ENCODE measurements at regions not wholly inside any gene's neighbourhood (a gene's known extent, or its start where the extent isn't known, plus 50 kb on each side); places are given as distances from the start of the nearest gene placed in this dataset.
"Not testable (repeated sequence)": the region's sequence is repeated elsewhere in the genome, so short reads cannot be mapped to it uniquely, and the experiment has no call there.

DNA sequence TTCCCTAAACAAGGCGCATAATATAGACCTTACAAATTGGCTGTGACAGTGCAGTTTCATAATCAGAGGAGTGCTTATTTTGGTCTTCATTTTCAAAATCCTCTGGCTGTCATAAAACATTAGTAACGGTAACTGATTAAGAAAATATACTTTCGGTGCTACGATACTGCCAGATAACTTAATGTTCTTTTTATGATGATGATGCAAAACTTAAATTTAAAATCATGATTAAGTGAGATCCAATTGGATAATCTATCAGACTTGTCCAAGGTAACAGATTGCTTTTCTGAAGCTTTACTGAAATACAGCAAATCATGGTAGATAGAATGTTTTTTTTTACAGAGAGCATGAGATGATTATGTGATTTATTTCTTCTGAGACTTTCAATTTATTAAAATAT, 364.2 kb upstream of the CNTN3 start:
- no peak overlapping the region for H3K4me3 Mint-ChIP-seq
- DNase-seq (ENCODE audit: low spot score): no peak
- no peaks in the 10 kb centered on the region for H3K27me3 Mint-ChIP-seq (ENCODE audit: low read depth)
- H3K36me3 Mint-ChIP-seq (ENCODE audit: low read depth): no peaks in the 10 kb centered on the region
- no peaks in the 10 kb centered on the region for H3K4me1 Mint-ChIP-seq (ENCODE audit: low read depth)
- peaks cover 17% of the 10 kb centered on the region for H3K9me3 Mint-ChIP-seq
- H3K27ac Mint-ChIP-seq: no peak overlapping the region

GRCh38 chr3:74985028-74985904, 370.8 kb upstream of the CNTN3 start:
- DNase-seq (ENCODE audit: low spot score); H3K27ac Mint-ChIP-seq; H3K36me3 Mint-ChIP-seq (ENCODE audit: low read depth); H3K4me3 Mint-ChIP-seq; H3K4me1 Mint-ChIP-seq (ENCODE audit: low read depth); H3K27me3 Mint-ChIP-seq (ENCODE audit: low read depth): not testable (repeated sequence)
- H3K9me3 Mint-ChIP-seq: peaks cover 17% of the 10 kb centered on the region

GRCh38 chr3:74988095-74988494, 373.6 kb upstream of the CNTN3 start:
- H3K4me3 Mint-ChIP-seq: no peak overlapping the region
- no peak overlapping the region for H3K27ac Mint-ChIP-seq
- no peak for DNase-seq (ENCODE audit: low spot score)

DNA sequence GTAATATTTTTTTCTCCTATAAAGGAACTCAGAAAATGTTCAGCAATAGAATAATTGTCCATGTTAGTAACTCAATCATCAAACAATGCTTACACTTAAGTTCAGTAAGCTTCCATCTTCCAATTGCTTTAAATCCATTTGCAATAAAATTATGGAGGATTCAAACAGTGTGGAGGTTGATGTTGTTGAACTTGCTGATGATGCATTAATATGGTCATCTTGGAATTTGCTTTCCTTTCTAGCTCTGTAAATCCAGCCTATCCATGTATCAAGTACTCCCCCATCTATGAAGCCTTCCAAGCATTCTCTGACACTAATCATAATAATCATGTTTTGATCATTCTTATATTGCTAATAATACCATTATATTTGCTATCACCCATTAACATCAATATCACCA, 378.4 kb upstream of the CNTN3 start:
- H3K27ac Mint-ChIP-seq: no peak overlapping the region
- no peaks in the 10 kb centered on the region for H3K36me3 Mint-ChIP-seq (ENCODE audit: low read depth)
- peaks cover 16% of the 10 kb centered on the region for H3K9me3 Mint-ChIP-seq
- no peaks in the 10 kb centered on the region for H3K27me3 Mint-ChIP-seq (ENCODE audit: low read depth)
- H3K4me1 Mint-ChIP-seq (ENCODE audit: low read depth): no peaks in the 10 kb centered on the region
- H3K4me3 Mint-ChIP-seq: no peak overlapping the region
- no peak for DNase-seq (ENCODE audit: low spot score)

More at GRCh38 chr3:74988095-74988494, 373.6 kb upstream of the CNTN3 start:
- no peaks in the 10 kb centered on the region for H3K4me1 Mint-ChIP-seq (ENCODE audit: low read depth)
- H3K9me3 Mint-ChIP-seq: peaks cover 18% of the 10 kb centered on the region
- no peaks in the 10 kb centered on the region for H3K27me3 Mint-ChIP-seq (ENCODE audit: low read depth)
- no peaks in the 10 kb centered on the region for H3K36me3 Mint-ChIP-seq (ENCODE audit: low read depth)

- H3K27ac Mint-ChIP-seq: no peak overlapping the region
- H3K9me3 Mint-ChIP-seq: peaks cover 9% of the 10 kb centered on the region
Observed at GRCh38 chr3:75001330-75001729, 386.9 kb upstream of the CNTN3 start.

DNA sequence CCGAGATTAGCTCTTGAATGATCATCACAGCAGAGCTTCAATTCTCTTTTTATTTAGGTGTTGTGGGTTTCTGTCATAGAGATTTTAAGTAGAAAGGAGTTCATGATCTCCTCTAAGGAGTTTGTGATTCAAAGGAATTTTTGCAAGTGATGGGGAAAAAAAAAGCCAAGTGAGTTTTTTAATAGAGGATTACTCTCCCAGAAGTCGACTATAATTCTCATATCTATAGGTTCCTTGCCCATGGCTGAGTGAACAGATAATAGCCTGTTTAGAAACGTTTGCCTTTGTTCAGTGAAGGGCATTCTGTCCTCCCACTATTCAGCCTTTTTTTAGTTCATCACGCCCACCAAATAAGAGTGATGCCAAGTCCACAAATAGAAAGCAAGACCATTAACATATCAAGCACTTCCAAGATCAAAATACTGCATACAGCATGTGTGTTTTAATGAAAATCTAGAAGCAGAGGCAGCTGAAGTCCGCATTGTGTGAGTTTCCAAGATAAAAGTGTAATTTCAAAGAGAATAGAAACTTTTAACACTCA, 398.4 kb upstream of the CNTN3 start:
- no peaks in the 10 kb centered on the region for H3K4me1 Mint-ChIP-seq (ENCODE audit: low read depth)

More at GRCh38 chr3:75001330-75001729, 386.9 kb upstream of the CNTN3 start:
- DNase-seq (ENCODE audit: low spot score): no peak
- no peaks in the 10 kb centered on the region for H3K27me3 Mint-ChIP-seq (ENCODE audit: low read depth)
- no peak overlapping the region for H3K4me3 Mint-ChIP-seq
- no peaks in the 10 kb centered on the region for H3K36me3 Mint-ChIP-seq (ENCODE audit: low read depth)
- no peaks in the 10 kb centered on the region for H3K4me1 Mint-ChIP-seq (ENCODE audit: low read depth)

DNA sequence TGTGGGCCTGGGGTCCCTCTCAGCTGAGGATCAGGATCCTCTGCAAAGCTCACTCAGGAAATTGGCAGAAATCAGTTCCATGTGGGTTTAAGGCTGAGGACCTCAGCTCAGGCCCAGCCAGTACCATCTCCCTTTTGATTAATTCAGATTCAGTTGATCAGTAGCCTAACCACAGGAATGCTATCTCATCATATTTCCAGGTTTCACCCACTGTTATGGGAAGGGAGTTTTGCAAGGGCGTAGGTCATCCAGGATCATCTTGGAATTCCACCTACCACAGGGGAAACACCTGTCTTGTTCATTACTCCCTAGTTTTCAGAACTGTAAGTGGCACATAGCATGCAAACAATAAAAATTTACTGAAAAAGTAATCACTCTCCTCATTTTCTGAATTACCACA, 399.5 kb upstream of the CNTN3 start:
- H3K9me3 Mint-ChIP-seq: peaks cover 16% of the 10 kb centered on the region
- H3K27me3 Mint-ChIP-seq (ENCODE audit: low read depth): no peaks in the 10 kb centered on the region
- no peak overlapping the region for H3K27ac Mint-ChIP-seq
- no peak for DNase-seq (ENCODE audit: low spot score)
- no peak overlapping the region for H3K4me3 Mint-ChIP-seq
- no peaks in the 10 kb centered on the region for H3K36me3 Mint-ChIP-seq (ENCODE audit: low read depth)
- H3K4me1 Mint-ChIP-seq (ENCODE audit: low read depth): no peaks in the 10 kb centered on the region

More for the DNA sequence above, 398.4 kb upstream of the CNTN3 start:
- Mint-ChIP-seq H3K4me3 (no peak overlapping the region), H3K9me3 (peaks cover 16% of the 10 kb centered on the region), H3K27ac (no peak overlapping the region), H3K27me3 (ENCODE audit: low read depth) (no peaks in the 10 kb centered on the region), H3K36me3 (ENCODE audit: low read depth) (no peaks in the 10 kb centered on the region)
- DNase-seq (ENCODE audit: low spot score): no peak

DNA sequence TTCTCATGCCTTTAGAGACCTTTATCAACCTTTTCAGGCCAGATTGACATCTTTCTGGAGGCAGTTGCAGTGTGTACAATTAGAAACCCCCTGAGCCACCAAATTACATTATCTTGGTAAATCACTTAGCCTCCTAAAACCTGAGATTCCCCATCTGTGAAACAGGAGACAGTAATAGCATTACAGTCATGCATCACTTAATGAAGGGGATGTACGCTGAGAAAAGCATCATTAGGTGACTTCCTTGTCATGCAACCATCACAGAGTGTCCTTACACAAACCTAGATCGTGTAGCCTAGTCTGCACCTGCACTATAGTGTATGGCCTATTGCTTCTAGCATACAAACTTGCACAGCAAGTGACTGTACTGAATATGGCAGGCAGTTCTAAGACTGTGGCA, 400.8 kb upstream of the CNTN3 start:
- Mint-ChIP-seq H3K4me1 (ENCODE audit: low read depth) (no peaks in the 10 kb centered on the region), H3K4me3 (no peak overlapping the region), H3K9me3 (peaks cover 11% of the 10 kb centered on the region), H3K27me3 (ENCODE audit: low read depth) (no peaks in the 10 kb centered on the region), H3K27ac (no peak overlapping the region), H3K36me3 (ENCODE audit: low read depth) (no peaks in the 10 kb centered on the region)
- no peak for DNase-seq (ENCODE audit: low spot score)

- no peaks in the 10 kb centered on the region for H3K36me3 Mint-ChIP-seq (ENCODE audit: low read depth)
- H3K9me3 Mint-ChIP-seq: peaks cover 17% of the 10 kb centered on the region
- no peaks in the 10 kb centered on the region for H3K27me3 Mint-ChIP-seq (ENCODE audit: low read depth)
Observed at GRCh38 chr3:75035146-75035545, 420.7 kb upstream of the CNTN3 start.

GRCh38 chr3:75042941-75043340, 428.5 kb upstream of the CNTN3 start:
- Mint-ChIP-seq H3K27me3 (ENCODE audit: low read depth) (no peaks in the 10 kb centered on the region), H3K27ac (no peak overlapping the region), H3K9me3 (peaks cover 45% of the 10 kb centered on the region), H3K4me3 (no peak overlapping the region), H3K4me1 (ENCODE audit: low read depth) (no peaks in the 10 kb centered on the region), H3K36me3 (ENCODE audit: low read depth) (no peaks in the 10 kb centered on the region)
- no peak for DNase-seq (ENCODE audit: low spot score)

More at GRCh38 chr3:75035146-75035545, 420.7 kb upstream of the CNTN3 start:
- no peaks in the 10 kb centered on the region for H3K4me1 Mint-ChIP-seq (ENCODE audit: low read depth)
- DNase-seq (ENCODE audit: low spot score): no peak
- no peak overlapping the region for H3K4me3 Mint-ChIP-seq
- no peak overlapping the region for H3K27ac Mint-ChIP-seq

GRCh38 chr3:75048650-75049049, 434.2 kb upstream of the CNTN3 start:
- no peak for DNase-seq (ENCODE audit: low spot score)
- Mint-ChIP-seq H3K36me3 (ENCODE audit: low read depth) (no peaks in the 10 kb centered on the region), H3K9me3 (peaks cover 19% of the 10 kb centered on the region), H3K27ac (no peak overlapping the region), H3K4me3 (no peak overlapping the region), H3K4me1 (ENCODE audit: low read depth) (no peaks in the 10 kb centered on the region), H3K27me3 (ENCODE audit: low read depth) (no peaks in the 10 kb centered on the region)

DNA sequence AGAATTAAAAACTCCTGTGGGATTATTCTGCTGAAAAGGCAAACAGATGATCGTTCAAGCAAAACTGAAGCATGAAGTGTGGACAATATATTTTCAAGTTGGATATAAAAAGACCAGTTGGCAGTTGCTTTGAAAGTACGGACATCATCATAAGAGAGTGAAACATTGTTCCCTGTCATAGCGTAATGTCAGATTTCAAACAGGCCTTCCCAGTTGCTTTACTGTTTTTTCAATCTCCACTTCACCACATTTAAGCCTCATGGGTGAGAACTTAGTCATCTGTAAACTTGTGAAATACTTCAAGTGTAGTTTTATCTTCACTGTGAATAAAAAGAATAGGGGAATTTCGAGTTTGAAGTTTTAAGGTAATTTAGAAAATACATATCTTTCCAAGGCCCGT, 435.1 kb upstream of the CNTN3 start:
- no peak overlapping the region for H3K27ac Mint-ChIP-seq
- peaks cover 19% of the 10 kb centered on the region for H3K9me3 Mint-ChIP-seq
- no peaks in the 10 kb centered on the region for H3K36me3 Mint-ChIP-seq (ENCODE audit: low read depth)
- DNase-seq (ENCODE audit: low spot score): no peak
- H3K4me1 Mint-ChIP-seq (ENCODE audit: low read depth): no peaks in the 10 kb centered on the region
- no peaks in the 10 kb centered on the region for H3K27me3 Mint-ChIP-seq (ENCODE audit: low read depth)
- no peak overlapping the region for H3K4me3 Mint-ChIP-seq

DNA sequence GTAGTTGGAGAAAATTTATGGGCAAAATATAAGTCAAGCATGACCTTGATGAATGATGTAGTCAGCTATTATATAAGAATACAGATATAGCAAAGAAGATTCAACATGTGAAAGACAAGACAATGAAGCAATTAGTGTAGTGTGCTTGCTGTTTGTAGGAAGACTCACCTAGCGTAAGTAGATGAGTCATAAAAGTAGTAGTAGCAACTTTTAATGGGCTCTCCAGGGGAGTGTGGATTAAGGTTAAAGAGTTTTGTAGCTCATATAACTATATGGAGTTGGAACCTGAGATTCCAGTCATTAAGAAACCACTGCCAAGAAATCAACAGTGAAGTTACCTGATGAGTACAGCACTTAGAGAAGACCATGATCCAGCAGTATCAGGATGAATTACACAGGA, 444.7 kb upstream of the CNTN3 start:
- Mint-ChIP-seq H3K27ac (no peak overlapping the region), H3K36me3 (ENCODE audit: low read depth) (no peaks in the 10 kb centered on the region), H3K4me1 (ENCODE audit: low read depth) (no peaks in the 10 kb centered on the region), H3K9me3 (peaks cover 6% of the 10 kb centered on the region), H3K4me3 (no peak overlapping the region), H3K27me3 (ENCODE audit: low read depth) (no peaks in the 10 kb centered on the region)
- no peak for DNase-seq (ENCODE audit: low spot score)

- Mint-ChIP-seq H3K4me1 (ENCODE audit: low read depth) (no peaks in the 10 kb centered on the region), H3K27ac (no peak overlapping the region), H3K27me3 (ENCODE audit: low read depth) (no peaks in the 10 kb centered on the region), H3K4me3 (no peak overlapping the region), H3K9me3 (peaks cover 28% of the 10 kb centered on the region), H3K36me3 (ENCODE audit: low read depth) (no peaks in the 10 kb centered on the region)
- no peak for DNase-seq (ENCODE audit: low spot score)
Observed at GRCh38 chr3:75061806-75062205, 447.3 kb upstream of the CNTN3 start.
